Large intestine (tissue), 3 donors: ENCODE measurements at regions not wholly inside any gene's neighbourhood (a gene's known extent, or its start where the extent isn't known, plus 50 kb on each side); places are given as distances from the start of the nearest gene placed in this dataset.
"Not testable (repeated sequence)": the region's sequence is repeated elsewhere in the genome, so short reads cannot be mapped to it uniquely, and the experiment has no call there.

Experiments used
- DNase-seq, 2 donors: peaks; one replicate each; pipeline versions ENCODE4 v3.0.0 to v3.0.0-alpha.2; 2013
- H3K27ac ChIP-seq: one replicate; pipeline ENCODE4 v1.5.1; 2013; ENCODE audit warnings: low read length
- H3K27me3 ChIP-seq: 2 replicates; pipeline ENCODE4 v1.6.1; 2013; ENCODE audit warnings: low read length; ENCODE audit not compliant: control insufficient read depth, insufficient read depth
- H3K36me3 ChIP-seq: 2 replicates; pipeline ENCODE4 v1.6.1; 2013; ENCODE audit warnings: low read length; ENCODE audit not compliant: control insufficient read depth, insufficient read depth
- H3K4me1 ChIP-seq: one replicate; pipeline ENCODE4 v1.6.1; 2013; ENCODE audit warnings: low read length; ENCODE audit not compliant: control insufficient read depth, insufficient read depth
- H3K4me3 ChIP-seq: one replicate; pipeline ENCODE4 v1.5.1; 2013; ENCODE audit warnings: low read length
- H3K9me3 ChIP-seq: one replicate; pipeline ENCODE4 v1.6.1; 2013; ENCODE audit warnings: mild to moderate bottlenecking, low read depth, low read length, moderate library complexity; ENCODE audit not compliant: control insufficient read depth
- WGBS: methylation state at CpG from one replicate; pipeline ENCODE4 v1.1.5; 2013; ENCODE audit warnings: low lambda C conversion rate; ENCODE audit not compliant: insufficient coverage; 5-methylcytosine and 5-hydroxymethylcytosine counted together

- no peak for DNase-seq
- Histone ChIP-seq H3K9me3 (no peaks in the 10 kb centered on the region), H3K4me1 (no peaks in the 10 kb centered on the region), H3K27me3 (no peaks in the 10 kb centered on the region), H3K4me3 (no peak overlapping the region), H3K36me3 (no peaks in the 10 kb centered on the region), H3K27ac (no peak overlapping the region)
- no CpG with 5 or more reads among the region's 7 CpGs for WGBS
Measured at GRCh38 chr9:95788021-95788420, 87.5 kb upstream of the ERCC6L2 start.

- H3K36me3 ChIP-seq = no peaks in the 10 kb centered on the region
- no peaks in the 10 kb centered on the region for H3K27me3 ChIP-seq
- H3K27ac ChIP-seq = no peak overlapping the region
- no peaks in the 10 kb centered on the region for H3K4me1 ChIP-seq
- no peaks in the 10 kb centered on the region for H3K9me3 ChIP-seq
- no peak for DNase-seq
- WGBS = no CpG with 5 or more reads among the region's 3 CpGs
- H3K4me3 ChIP-seq = no peak overlapping the region
Measured at GRCh38 chr9:95785209-95785608, 90.3 kb upstream of the ERCC6L2 start.

- Histone ChIP-seq H3K4me3 (no peak overlapping the region), H3K4me1 (no peaks in the 10 kb centered on the region), H3K9me3 (no peaks in the 10 kb centered on the region), H3K27ac (no peak overlapping the region), H3K27me3 (no peaks in the 10 kb centered on the region), H3K36me3 (no peaks in the 10 kb centered on the region)
- WGBS = no CpG with 5 or more reads among the region's 31 CpGs
- DNase-seq = no peak
Measured at GRCh38 chr9:95784318-95784717, 91.2 kb upstream of the ERCC6L2 start.

- Histone ChIP-seq H3K36me3 (no peaks in the 10 kb centered on the region), H3K27me3 (no peaks in the 10 kb centered on the region), H3K4me3 (no peak overlapping the region), H3K4me1 (no peaks in the 10 kb centered on the region), H3K27ac (no peak overlapping the region), H3K9me3 (no peaks in the 10 kb centered on the region)
- no peak for DNase-seq
- WGBS = no CpG with 5 or more reads among the region's 17 CpGs
Measured at GRCh38 chr9:95783426-95783975, 92.0 kb upstream of the ERCC6L2 start.

DNA sequence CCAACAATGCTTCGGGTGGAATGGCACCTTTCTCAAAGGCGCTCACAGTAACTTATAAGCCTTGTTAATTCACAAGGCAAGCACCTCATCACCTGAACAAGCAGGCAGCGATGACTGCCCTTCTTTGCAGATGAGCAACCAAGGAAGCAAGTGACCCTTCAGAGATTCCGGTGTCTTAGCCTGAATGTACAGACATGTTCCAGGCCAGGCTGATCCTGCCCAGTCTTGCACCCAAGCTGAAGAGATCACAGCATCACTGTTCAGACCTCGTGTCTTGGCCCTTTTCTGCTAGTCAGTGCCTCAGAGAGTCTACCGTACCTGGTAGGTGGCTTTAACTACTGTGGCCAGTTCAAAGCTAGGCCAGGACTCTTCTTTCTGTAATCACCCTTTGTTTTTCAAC is 94.7 kb upstream of the ERCC6L2 start:
- H3K27ac ChIP-seq = no peak overlapping the region
- 100% methylated on average over 1 of the region's 6 CpGs for WGBS
- DNase-seq = no peak
- H3K4me1 ChIP-seq = no peaks in the 10 kb centered on the region
- no peak overlapping the region for H3K4me3 ChIP-seq
- no peaks in the 10 kb centered on the region for H3K9me3 ChIP-seq
- no peaks in the 10 kb centered on the region for H3K36me3 ChIP-seq
- H3K27me3 ChIP-seq = no peaks in the 10 kb centered on the region

- H3K9me3 ChIP-seq = no peaks in the 10 kb centered on the region
- H3K4me1 ChIP-seq = peaks cover under 1% of the 10 kb centered on the region
- H3K27ac ChIP-seq = no peak overlapping the region
- H3K36me3 ChIP-seq = no peaks in the 10 kb centered on the region
- H3K4me3 ChIP-seq = no peak overlapping the region
- DNase-seq = no peak
- no CpG with 5 or more reads among the region's 3 CpGs for WGBS
- H3K27me3 ChIP-seq = no peaks in the 10 kb centered on the region
Measured at GRCh38 chr9:95780121-95780520, 95.4 kb upstream of the ERCC6L2 start.

DNA sequence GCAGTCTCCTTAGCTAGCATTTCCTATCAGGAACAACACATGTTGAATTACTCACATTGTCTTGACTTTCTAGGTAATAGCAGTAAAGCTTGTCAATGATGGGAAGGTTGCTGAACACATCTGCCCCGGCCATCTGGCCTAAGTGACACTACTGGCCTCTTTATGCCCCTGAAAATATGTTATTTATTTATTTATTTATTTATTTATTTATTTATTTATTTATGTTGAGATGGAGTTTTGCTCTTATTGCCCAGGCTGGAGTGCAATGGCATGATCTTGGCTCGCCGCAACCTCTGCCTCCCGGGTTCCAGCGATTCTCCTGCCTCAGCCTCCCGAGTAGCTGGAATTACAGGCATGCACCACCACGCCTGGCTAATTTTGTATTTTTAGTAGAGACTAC is 95.9 kb upstream of the ERCC6L2 start:
- H3K4me3 ChIP-seq, H3K4me1 ChIP-seq, H3K27me3 ChIP-seq, H3K36me3 ChIP-seq, H3K9me3 ChIP-seq, H3K27ac ChIP-seq, DNase-seq: not testable (repeated sequence)
- no CpG with 5 or more reads among the region's 7 CpGs for WGBS

DNA sequence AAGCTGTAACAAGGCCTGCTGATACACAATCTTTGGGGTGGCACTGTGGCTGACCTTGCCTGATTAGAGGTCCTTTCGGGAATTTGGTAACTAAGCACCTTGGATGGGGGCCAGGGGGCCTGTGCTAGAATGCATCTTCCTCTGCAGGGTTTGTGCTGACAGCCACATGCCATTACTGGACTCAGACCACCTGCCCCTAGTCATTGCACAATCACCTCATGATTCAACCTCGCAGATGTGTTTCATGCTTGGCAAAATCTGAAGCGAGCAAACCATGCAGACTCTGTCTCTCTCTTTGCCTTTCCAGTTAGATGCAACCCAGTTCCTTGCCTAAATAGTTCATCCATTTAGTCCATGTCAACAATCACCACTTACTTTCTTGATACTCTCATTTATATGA is 96.5 kb upstream of the ERCC6L2 start:
- Histone ChIP-seq H3K27ac (no peak overlapping the region), H3K27me3 (no peaks in the 10 kb centered on the region), H3K9me3 (no peaks in the 10 kb centered on the region), H3K36me3 (no peaks in the 10 kb centered on the region), H3K4me1 (peaks cover 5% of the 10 kb centered on the region), H3K4me3 (no peak overlapping the region)
- WGBS = no CpG with 5 or more reads among the region's 3 CpGs
- DNase-seq = no peak

GRCh38 chr9:95777136-95777535 is 98.4 kb upstream of the ERCC6L2 start:
- no peak overlapping the region for H3K4me3 ChIP-seq
- H3K9me3 ChIP-seq = no peaks in the 10 kb centered on the region
- peaks cover 15% of the 10 kb centered on the region for H3K4me1 ChIP-seq
- no peaks in the 10 kb centered on the region for H3K27me3 ChIP-seq
- no peak overlapping the region for H3K27ac ChIP-seq
- no peak for DNase-seq
- H3K36me3 ChIP-seq = no peaks in the 10 kb centered on the region

GRCh38 chr9:95776176-95776575 is 99.3 kb upstream of the ERCC6L2 start:
- DNase-seq = no peak
- no peaks in the 10 kb centered on the region for H3K27me3 ChIP-seq
- peaks cover 24% of the 10 kb centered on the region for H3K4me1 ChIP-seq
- H3K36me3 ChIP-seq = no peaks in the 10 kb centered on the region
- H3K9me3 ChIP-seq = no peaks in the 10 kb centered on the region
- no peak overlapping the region for H3K4me3 ChIP-seq
- H3K27ac ChIP-seq = no peak overlapping the region

DNA sequence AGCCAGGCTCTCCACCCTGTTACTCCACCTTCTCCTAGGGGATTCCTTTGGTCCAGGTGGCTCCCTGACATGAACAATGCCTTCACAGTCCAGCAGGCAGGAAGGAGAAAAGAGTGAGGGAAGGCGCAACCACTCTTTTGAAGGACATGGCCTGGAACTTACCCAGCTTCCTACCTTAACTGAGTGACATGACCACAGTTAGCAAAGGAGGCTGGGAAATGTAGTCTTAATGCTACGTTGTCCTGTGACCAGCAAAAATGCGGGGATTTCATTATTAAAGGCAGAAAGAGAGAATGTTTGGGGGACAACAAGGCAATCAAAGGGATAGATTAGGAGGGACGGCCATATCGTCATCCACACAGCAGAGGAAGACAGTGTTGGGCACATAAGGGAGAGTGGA is 100.3 kb upstream of the ERCC6L2 start:
- peaks cover 28% of the 10 kb centered on the region for H3K4me1 ChIP-seq
- H3K36me3 ChIP-seq = no peaks in the 10 kb centered on the region
- H3K27ac ChIP-seq = no peak overlapping the region
- DNase-seq = no peak
- no peaks in the 10 kb centered on the region for H3K9me3 ChIP-seq
- H3K4me3 ChIP-seq = no peak overlapping the region
- no peaks in the 10 kb centered on the region for H3K27me3 ChIP-seq
- 100% methylated on average over 3 of the region's 5 CpGs for WGBS
